ENCODE measurements at regions not wholly inside any gene's neighbourhood (a gene's known extent, or its start where the extent isn't known, plus 50 kb on each side); places are given as distances from the start of the nearest gene placed in this dataset.

DNA sequence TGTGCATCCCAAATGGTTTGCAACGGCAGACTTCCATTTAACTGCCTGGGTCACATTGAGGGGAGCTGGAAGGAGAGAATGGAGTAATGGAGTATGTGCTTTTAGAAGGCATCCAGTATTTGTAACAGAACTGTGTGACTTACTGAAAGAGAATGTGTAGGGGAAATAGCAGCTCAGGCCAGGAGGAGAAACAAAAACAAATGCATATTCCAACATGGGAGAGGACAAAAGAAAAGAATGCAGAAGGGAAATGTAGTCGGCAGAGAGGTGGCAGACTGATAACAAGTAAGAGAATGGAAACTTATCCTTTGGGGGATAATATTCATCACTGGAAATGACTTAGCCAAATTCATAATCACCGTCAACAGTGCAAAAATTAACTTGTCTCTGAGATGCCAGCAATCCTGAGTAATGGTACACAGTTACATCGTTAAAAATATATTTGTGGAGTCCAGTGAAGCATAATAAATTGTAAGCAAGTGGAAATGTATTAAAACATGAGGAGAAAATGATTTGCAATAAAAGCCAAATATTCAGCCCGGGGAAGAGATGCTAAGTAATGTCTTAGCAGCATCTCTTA lies 294.9 kb upstream of the SGO1 start:
- no peaks in the 10 kb centered on the region for H3K4me1 ChIP-seq (ENCODE audit: control insufficient read depth in 1 of 2, insufficient read depth in 2 of 2, low read length in 2 of 2)
- ATAC-seq (no peak), DNase-seq (ENCODE audit: low read depth, low spot score) (no peak)
- no peak overlapping the region for H3K4me3 ChIP-seq (replicated peaks in 1 of 2; ENCODE audit: low read depth in 1 of 2, low read length in 2 of 2)
- ChIA-PET RAD21 (ENCODE audit: low non-redundant PET in 1 of 2, low total read pairs in 2 of 2, uncharacterized antibody in 2 of 2, unreplicated experiment in 2 of 2) (no interaction called here), CTCF (no interaction called here), POLR2A (no interaction called here)
- no TSS peak for BruUV-seq (replicated peaks)
- no peaks in the 10 kb centered on the region for H3K27me3 ChIP-seq (ENCODE audit: insufficient read depth, low read length)
- intact Hi-C loops (cut with micrococcal nuclease) = no loop called here
- H3K9ac ChIP-seq (ENCODE audit: low read length) = no peak overlapping the region
- H4K20me1 ChIP-seq (ENCODE audit: insufficient read depth) = no peaks in the 10 kb centered on the region
- TF ChIP-seq FOSL1 (IDR thresholded peaks at IDR 0.05; ENCODE audit: low read depth) = no peak
- no peak overlapping the region for H2AFZ ChIP-seq (ENCODE audit: low read depth, low read length, poor library complexity, severe bottlenecking)
- no peaks in the 10 kb centered on the region for H3K79me2 ChIP-seq (ENCODE audit: insufficient read depth, low read length)
- H3K4me2 ChIP-seq (ENCODE audit: low read length) = no peak overlapping the region
- H3K9me2 ChIP-seq (ENCODE audit: insufficient read depth) = no peaks in the 10 kb centered on the region
- no peaks in the 10 kb centered on the region for H3K36me3 ChIP-seq (ENCODE audit: control insufficient read depth in 1 of 2, insufficient read depth in 2 of 2, low read length in 2 of 2)
- no peaks in the 10 kb centered on the region for H3K9me3 ChIP-seq (ENCODE audit: control insufficient read depth in 1 of 2, insufficient read depth in 1 of 2, low read depth in 1 of 2, low read length in 2 of 2)
- H3K27ac ChIP-seq (ENCODE audit: low read depth, low read length) = no peak overlapping the region

DNA sequence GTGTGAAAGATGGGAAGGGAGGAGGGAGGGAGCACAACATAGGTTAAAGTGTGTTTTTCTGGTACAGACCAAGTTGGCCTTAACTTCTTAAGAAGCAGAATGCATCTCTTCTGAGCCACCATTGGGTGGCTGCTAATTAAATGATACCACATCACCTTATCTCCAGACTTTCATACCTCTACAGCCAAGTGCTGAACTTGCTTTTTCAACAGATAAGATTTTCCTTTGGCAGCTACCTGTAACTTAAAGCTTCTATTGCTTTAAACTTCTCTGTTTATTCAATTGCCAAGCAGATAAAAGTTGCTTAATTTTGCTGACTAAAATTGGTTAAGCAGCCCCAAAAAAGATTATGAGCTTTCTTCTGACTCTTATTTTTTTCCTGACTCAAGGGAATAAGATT lies 292.4 kb upstream of the SGO1 start:
- H3K4me1 ChIP-seq (ENCODE audit: control insufficient read depth in 1 of 2, insufficient read depth in 2 of 2, low read length in 2 of 2) = no peaks in the 10 kb centered on the region
- CTCF ChIA-PET = no interaction called here
- no peaks in the 10 kb centered on the region for H3K27me3 ChIP-seq (ENCODE audit: insufficient read depth, low read length)
- H3K79me2 ChIP-seq (ENCODE audit: insufficient read depth, low read length) = no peaks in the 10 kb centered on the region
- no TSS peak for BruUV-seq (replicated peaks)
- intact Hi-C loops (cut with micrococcal nuclease) = no loop called here
- RAD21 ChIA-PET (ENCODE audit: low non-redundant PET in 1 of 2, low total read pairs in 2 of 2, uncharacterized antibody in 2 of 2, unreplicated experiment in 2 of 2) = no interaction called here
- no peak overlapping the region for H3K27ac ChIP-seq (ENCODE audit: low read depth, low read length)
- TF ChIP-seq, protein P1, sequence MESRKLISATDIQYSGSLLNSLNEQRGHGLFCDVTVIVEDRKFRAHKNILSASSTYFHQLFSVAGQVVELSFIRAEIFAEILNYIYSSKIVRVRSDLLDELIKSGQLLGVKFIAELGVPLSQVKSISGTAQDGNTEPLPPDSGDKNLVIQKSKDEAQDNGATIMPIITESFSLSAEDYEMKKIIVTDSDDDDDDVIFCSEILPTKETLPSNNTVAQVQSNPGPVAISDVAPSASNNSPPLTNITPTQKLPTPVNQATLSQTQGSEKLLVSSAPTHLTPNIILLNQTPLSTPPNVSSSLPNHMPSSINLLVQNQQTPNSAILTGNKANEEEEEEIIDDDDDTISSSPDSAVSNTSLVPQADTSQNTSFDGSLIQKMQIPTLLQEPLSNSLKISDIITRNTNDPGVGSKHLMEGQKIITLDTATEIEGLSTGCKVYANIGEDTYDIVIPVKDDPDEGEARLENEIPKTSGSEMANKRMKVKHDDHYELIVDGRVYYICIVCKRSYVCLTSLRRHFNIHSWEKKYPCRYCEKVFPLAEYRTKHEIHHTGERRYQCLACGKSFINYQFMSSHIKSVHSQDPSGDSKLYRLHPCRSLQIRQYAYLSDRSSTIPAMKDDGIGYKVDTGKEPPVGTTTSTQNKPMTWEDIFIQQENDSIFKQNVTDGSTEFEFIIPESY (IDR thresholded peaks at IDR 0.05; ENCODE audit: extremely low read depth, insufficient replicate concordance, low read length) = no peak
- TF ChIP-seq, protein P2, sequence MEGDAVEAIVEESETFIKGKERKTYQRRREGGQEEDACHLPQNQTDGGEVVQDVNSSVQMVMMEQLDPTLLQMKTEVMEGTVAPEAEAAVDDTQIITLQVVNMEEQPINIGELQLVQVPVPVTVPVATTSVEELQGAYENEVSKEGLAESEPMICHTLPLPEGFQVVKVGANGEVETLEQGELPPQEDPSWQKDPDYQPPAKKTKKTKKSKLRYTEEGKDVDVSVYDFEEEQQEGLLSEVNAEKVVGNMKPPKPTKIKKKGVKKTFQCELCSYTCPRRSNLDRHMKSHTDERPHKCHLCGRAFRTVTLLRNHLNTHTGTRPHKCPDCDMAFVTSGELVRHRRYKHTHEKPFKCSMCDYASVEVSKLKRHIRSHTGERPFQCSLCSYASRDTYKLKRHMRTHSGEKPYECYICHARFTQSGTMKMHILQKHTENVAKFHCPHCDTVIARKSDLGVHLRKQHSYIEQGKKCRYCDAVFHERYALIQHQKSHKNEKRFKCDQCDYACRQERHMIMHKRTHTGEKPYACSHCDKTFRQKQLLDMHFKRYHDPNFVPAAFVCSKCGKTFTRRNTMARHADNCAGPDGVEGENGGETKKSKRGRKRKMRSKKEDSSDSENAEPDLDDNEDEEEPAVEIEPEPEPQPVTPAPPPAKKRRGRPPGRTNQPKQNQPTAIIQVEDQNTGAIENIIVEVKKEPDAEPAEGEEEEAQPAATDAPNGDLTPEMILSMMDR (IDR thresholded peaks at IDR 0.05 in 2 of 3, conservative IDR thresholded peaks at IDR 0.05 in 1 of 3; ENCODE audit: borderline replicate concordance in 1 of 3, insufficient read depth in 1 of 3, low read depth in 2 of 3, low read length in 2 of 3) = no peak
- TF ChIP-seq, protein P3, sequence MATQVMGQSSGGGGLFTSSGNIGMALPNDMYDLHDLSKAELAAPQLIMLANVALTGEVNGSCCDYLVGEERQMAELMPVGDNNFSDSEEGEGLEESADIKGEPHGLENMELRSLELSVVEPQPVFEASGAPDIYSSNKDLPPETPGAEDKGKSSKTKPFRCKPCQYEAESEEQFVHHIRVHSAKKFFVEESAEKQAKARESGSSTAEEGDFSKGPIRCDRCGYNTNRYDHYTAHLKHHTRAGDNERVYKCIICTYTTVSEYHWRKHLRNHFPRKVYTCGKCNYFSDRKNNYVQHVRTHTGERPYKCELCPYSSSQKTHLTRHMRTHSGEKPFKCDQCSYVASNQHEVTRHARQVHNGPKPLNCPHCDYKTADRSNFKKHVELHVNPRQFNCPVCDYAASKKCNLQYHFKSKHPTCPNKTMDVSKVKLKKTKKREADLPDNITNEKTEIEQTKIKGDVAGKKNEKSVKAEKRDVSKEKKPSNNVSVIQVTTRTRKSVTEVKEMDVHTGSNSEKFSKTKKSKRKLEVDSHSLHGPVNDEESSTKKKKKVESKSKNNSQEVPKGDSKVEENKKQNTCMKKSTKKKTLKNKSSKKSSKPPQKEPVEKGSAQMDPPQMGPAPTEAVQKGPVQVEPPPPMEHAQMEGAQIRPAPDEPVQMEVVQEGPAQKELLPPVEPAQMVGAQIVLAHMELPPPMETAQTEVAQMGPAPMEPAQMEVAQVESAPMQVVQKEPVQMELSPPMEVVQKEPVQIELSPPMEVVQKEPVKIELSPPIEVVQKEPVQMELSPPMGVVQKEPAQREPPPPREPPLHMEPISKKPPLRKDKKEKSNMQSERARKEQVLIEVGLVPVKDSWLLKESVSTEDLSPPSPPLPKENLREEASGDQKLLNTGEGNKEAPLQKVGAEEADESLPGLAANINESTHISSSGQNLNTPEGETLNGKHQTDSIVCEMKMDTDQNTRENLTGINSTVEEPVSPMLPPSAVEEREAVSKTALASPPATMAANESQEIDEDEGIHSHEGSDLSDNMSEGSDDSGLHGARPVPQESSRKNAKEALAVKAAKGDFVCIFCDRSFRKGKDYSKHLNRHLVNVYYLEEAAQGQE (IDR thresholded peaks at IDR 0.05; ENCODE audit: low read depth) = no peak
- TF ChIP-seq RAD21 (IDR thresholded peaks at IDR 0.05; ENCODE audit: low read depth) (no peak), EZH2 (IDR thresholded peaks at IDR 0.05) (no peak), TCF7L2 (IDR thresholded peaks at IDR 0.05; ENCODE audit: borderline replicate concordance, extremely low read depth, insufficient read depth, insufficient read length) (no peak), YY1 (IDR thresholded peaks at IDR 0.05; ENCODE audit: extremely low read depth, insufficient replicate concordance, low read depth, low read length) (no peak)
- H3K9ac ChIP-seq (ENCODE audit: low read length) = no peak overlapping the region
- no peaks in the 10 kb centered on the region for H4K20me1 ChIP-seq (ENCODE audit: insufficient read depth)
- POLR2A ChIA-PET = no interaction called here
- no peaks in the 10 kb centered on the region for H3K36me3 ChIP-seq (ENCODE audit: control insufficient read depth in 1 of 2, insufficient read depth in 2 of 2, low read length in 2 of 2)
- DNase-seq (ENCODE audit: low read depth, low spot score) = no peak
- H3K4me2 ChIP-seq (ENCODE audit: low read length) = no peak overlapping the region
- no peaks in the 10 kb centered on the region for H3K9me3 ChIP-seq (ENCODE audit: control insufficient read depth in 1 of 2, insufficient read depth in 1 of 2, low read depth in 1 of 2, low read length in 2 of 2)
- no peak overlapping the region for H2AFZ ChIP-seq (ENCODE audit: low read depth, low read length, poor library complexity, severe bottlenecking)
- ATAC-seq = no peak
- no peaks in the 10 kb centered on the region for H3K9me2 ChIP-seq (ENCODE audit: insufficient read depth)
- H3K4me3 ChIP-seq (replicated peaks in 1 of 2; ENCODE audit: low read depth in 1 of 2, low read length in 2 of 2) = no peak overlapping the region

Data from HCT116 (cell line).